Left lung (tissue), 4 donors: ENCODE measurements at regions not wholly inside any gene's neighbourhood (a gene's known extent, or its start where the extent isn't known, plus 50 kb on each side); places are given as distances from the start of the nearest gene placed in this dataset.

Experiments used
- ATAC-seq: fragments of 200-7000 bp; cut with Tn5 transposase; one replicate; pipeline ENCODE4 v1.9.1; 2020; ENCODE audit warnings: moderate library complexity
- DNase-seq, 4 donors: peaks; one replicate each; pipeline ENCODE4 v3.0.0-alpha.2; 2013 to 2020
- H3K27ac ChIP-seq, 2 donors: fragments of 200-600 bp; sonication (generic) in 1 of 2; one replicate each; pipeline versions ENCODE4 v1.5.0 to v1.8.0; 2020 to 2021
- H3K27me3 ChIP-seq, 2 donors: fragments of 200-600 bp; sonication (generic) in 1 of 2; one replicate each; pipeline versions ENCODE4 v1.5.0 to v1.8.0; 2020 to 2021
- H3K36me3 ChIP-seq, 2 donors: fragments of 200-600 bp; sonication (generic) in 1 of 2; one replicate each; pipeline versions ENCODE4 v1.5.0 to v1.8.0; 2020 to 2021
- H3K4me1 ChIP-seq, 2 donors: fragments of 200-600 bp; one replicate each; pipeline ENCODE4 v1.8.0; 2021
- H3K4me3 ChIP-seq, 2 donors: fragments of 200-600 bp; sonication (generic) in 1 of 2; one replicate each; pipeline versions ENCODE4 v1.5.0 to v1.8.0; 2020 to 2021; ENCODE audit warnings: mild to moderate bottlenecking in 1 of 2
- H3K9me3 ChIP-seq, 2 donors: fragments of 200-600 bp; sonication (generic) in 1 of 2; one replicate each; pipeline versions ENCODE4 v1.5.0 to v1.8.0; 2020 to 2021
- CTCF ChIP-seq, 2 donors: fragments of 200-600 bp; sonication (generic) in 1 of 2; IDR thresholded peaks; one replicate each; pipeline versions ENCODE4 v1.5.0 to v1.8.0; 2021; ENCODE audit warnings: antibody characterized with exemption in 2 of 2
- intact Hi-C, 2 donors: fragments of 100-400 bp; cut with DNase I; formaldehyde crosslinking; loops; one replicate each; pipeline versions ENCODE4 v1.11.2 to v1.14.2; 2022
- donor health status: DM: no; HTN: yes; CAD: no.
- donor health status: DM: no; HTN: no; CAD: no.

GRCh38 chr9:115877852-115878438, 275.6 kb upstream of the PAPPA start:
- H3K9me3 ChIP-seq, result no peaks in the 10 kb centered on the region
- no peaks in the 10 kb centered on the region for H3K36me3 ChIP-seq
- H3K27me3 ChIP-seq, result no peaks in the 10 kb centered on the region
- intact Hi-C loops, result no loop called here
- no peak for TF ChIP-seq CTCF (IDR thresholded peaks at IDR 0.05)
- H3K4me1 ChIP-seq, result no peaks in the 10 kb centered on the region
- ATAC-seq (no peak), DNase-seq (peak in 1 of 4 donors; percentile 8)
- H3K4me3 ChIP-seq, result no peak overlapping the region
- no peak overlapping the region for H3K27ac ChIP-seq

- Histone ChIP-seq H3K4me1 (no peaks in the 10 kb centered on the region), H3K36me3 (no peaks in the 10 kb centered on the region), H3K27me3 (no peaks in the 10 kb centered on the region), H3K4me3 (no peak overlapping the region), H3K27ac (no peak overlapping the region), H3K9me3 (no peaks in the 10 kb centered on the region)
- intact Hi-C loops, result no loop called here
- no peak for DNase-seq
- no peak for ATAC-seq
- no peak for TF ChIP-seq CTCF (IDR thresholded peaks at IDR 0.05)
Measured at GRCh38 chr9:115879451-115879850, 274.1 kb upstream of the PAPPA start.

- Histone ChIP-seq H3K4me3 (no peak overlapping the region), H3K4me1 (no peaks in the 10 kb centered on the region), H3K36me3 (no peaks in the 10 kb centered on the region), H3K9me3 (no peaks in the 10 kb centered on the region), H3K27me3 (no peaks in the 10 kb centered on the region), H3K27ac (no peak overlapping the region)
- no peak for DNase-seq
- intact Hi-C loops, result no loop called here
- no peak for TF ChIP-seq CTCF (IDR thresholded peaks at IDR 0.05)
- no peak for ATAC-seq
Measured at GRCh38 chr9:115880221-115880885, 273.2 kb upstream of the PAPPA start.

GRCh38 chr9:115882911-115883310, 270.7 kb upstream of the PAPPA start:
- H3K4me3 ChIP-seq, result no peak overlapping the region
- DNase-seq (no peak), ATAC-seq (no peak)
- no peaks in the 10 kb centered on the region for H3K4me1 ChIP-seq
- intact Hi-C loops, result no loop called here
- no peaks in the 10 kb centered on the region for H3K9me3 ChIP-seq
- no peak overlapping the region for H3K27ac ChIP-seq
- no peak for TF ChIP-seq CTCF (IDR thresholded peaks at IDR 0.05)
- H3K36me3 ChIP-seq, result no peaks in the 10 kb centered on the region
- no peaks in the 10 kb centered on the region for H3K27me3 ChIP-seq

GRCh38 chr9:115883467-115884329, 269.9 kb upstream of the PAPPA start:
- H3K27me3 ChIP-seq, result no peaks in the 10 kb centered on the region
- H3K27ac ChIP-seq, result no peak overlapping the region
- H3K4me3 ChIP-seq, result no peak overlapping the region
- ATAC-seq (peak; percentile 98), DNase-seq (peak in 2 of 4 donors; percentile 7 to 37)
- peak; percentile 51 for TF ChIP-seq CTCF (IDR thresholded peaks at IDR 0.05)
- no peaks in the 10 kb centered on the region for H3K4me1 ChIP-seq
- no peaks in the 10 kb centered on the region for H3K9me3 ChIP-seq
- intact Hi-C loops, result no loop called here
- no peaks in the 10 kb centered on the region for H3K36me3 ChIP-seq
